H9 (cell line): ENCODE measurements at regions not wholly inside any gene's neighbourhood (a gene's known extent, or its start where the extent isn't known, plus 50 kb on each side); places are given as distances from the start of the nearest gene placed in this dataset.

ENCODE experiments used
- DNase-seq: peaks from one replicate; pipeline ENCODE4 v3.0.0-alpha.2; 2017
- H2AFZ ChIP-seq: one replicate; pipeline ENCODE4 v1.6.1; 2013; ENCODE audit warnings: mild to moderate bottlenecking, low read length, control low read depth, moderate library complexity
- H2AK5ac ChIP-seq: 2 replicates; pipeline ENCODE4 v1.6.1; 2013; ENCODE audit warnings: low read length, control low read depth, mixed read lengths; ENCODE audit not compliant: insufficient read length
- H2BK120ac ChIP-seq: one replicate; pipeline ENCODE4 v1.6.1; 2013; ENCODE audit warnings: low read depth, mild to moderate bottlenecking, low read length, control low read depth, inconsistent platforms; ENCODE audit not compliant: poor library complexity, severe bottlenecking
- H2BK12ac ChIP-seq: 2 replicates; pipeline ENCODE4 v1.6.1; 2013; ENCODE audit warnings: low read length, control low read depth, mixed read lengths, low read depth; ENCODE audit not compliant: insufficient read length
- H2BK15ac ChIP-seq: 2 replicates; pipeline ENCODE4 v1.6.1; 2013; ENCODE audit warnings: low read depth, low read length, control low read depth
- H2BK20ac ChIP-seq: one replicate; pipeline ENCODE4 v1.6.1; 2013; ENCODE audit warnings: low read depth, mild to moderate bottlenecking, low read length, control low read depth, inconsistent platforms; ENCODE audit not compliant: poor library complexity, severe bottlenecking
- H2BK5ac ChIP-seq: 2 replicates; pipeline ENCODE4 v1.6.1; 2013; ENCODE audit warnings: low read length, control low read depth, mixed read lengths; ENCODE audit not compliant: insufficient read length
- H3K14ac ChIP-seq: 2 replicates; pipeline ENCODE4 v1.6.1; 2013; ENCODE audit warnings: low read length, control low read depth; ENCODE audit not compliant: insufficient read depth
- H3K18ac ChIP-seq: 2 replicates; pipeline ENCODE4 v1.6.1; 2013; ENCODE audit warnings: low read depth, mild to moderate bottlenecking, mixed read lengths, low read length, control low read depth; ENCODE audit not compliant: insufficient read length
- H3K23ac ChIP-seq: 2 replicates; pipeline ENCODE4 v1.6.1; 2013; ENCODE audit warnings: low read length, control low read depth, mixed read lengths, low read depth; ENCODE audit not compliant: insufficient read length
- H3K23me2 ChIP-seq: 2 replicates; pipeline ENCODE4 v1.6.1; 2013; ENCODE audit warnings: low read depth, mild to moderate bottlenecking, mixed read lengths, low read length, control low read depth; ENCODE audit not compliant: insufficient read length, poor library complexity, severe bottlenecking
- H3K27ac ChIP-seq: 2 replicates; pipeline ENCODE4 v1.5.1; 2013; ENCODE audit warnings: low read length, control low read depth, mixed read lengths, low read depth; ENCODE audit not compliant: insufficient read length
- H3K27me3 ChIP-seq: 2 replicates; pipeline ENCODE4 v1.6.1; 2013; ENCODE audit warnings: low read length, control low read depth, inconsistent platforms; ENCODE audit not compliant: insufficient read depth
- H3K4ac ChIP-seq: 2 replicates; pipeline ENCODE4 v1.6.1; 2013; ENCODE audit warnings: low read depth, mild to moderate bottlenecking, control low read depth, inconsistent platforms, low read length, moderate library complexity
- H3K4me1 ChIP-seq: 2 replicates; pipeline ENCODE4 v1.6.1; 2013; ENCODE audit warnings: low read length, control low read depth, inconsistent platforms; ENCODE audit not compliant: insufficient read depth
- H3K4me2 ChIP-seq: 2 replicates; pipeline ENCODE4 v1.6.1; 2013; ENCODE audit warnings: low read length, control low read depth, mixed read lengths; ENCODE audit not compliant: insufficient read length, insufficient read depth
- H3K56ac ChIP-seq: 2 replicates; pipeline ENCODE4 v1.6.1; 2013; ENCODE audit warnings: low read depth, mild to moderate bottlenecking, mixed read lengths, low read length, control low read depth; ENCODE audit not compliant: insufficient read length
- H3K79me1 ChIP-seq: 2 replicates; pipeline ENCODE4 v1.6.1; 2013; ENCODE audit warnings: low read depth, mild to moderate bottlenecking, moderate library complexity, low read length, control low read depth, inconsistent platforms; ENCODE audit not compliant: insufficient read depth, poor library complexity, severe bottlenecking
- H3K79me2 ChIP-seq: 2 replicates; pipeline ENCODE4 v1.6.1; 2013; ENCODE audit warnings: low read length, control low read depth, inconsistent platforms; ENCODE audit not compliant: insufficient read depth
- H3K9ac ChIP-seq: 2 replicates; pipeline ENCODE4 v1.6.1; 2013; ENCODE audit warnings: low read length, control low read depth, mixed read lengths; ENCODE audit not compliant: insufficient read length; ENCODE audit errors: extremely low read depth
- H3K9me3 ChIP-seq: one replicate; pipeline ENCODE4 v1.6.1; 2013; ENCODE audit warnings: low read depth, low read length, inconsistent platforms; ENCODE audit not compliant: control insufficient read depth
- H3T11ph ChIP-seq: one replicate; pipeline ENCODE4 v1.6.1; 2013; ENCODE audit warnings: mild to moderate bottlenecking, low read length, control low read depth, inconsistent platforms
- H4K20me1 ChIP-seq: one replicate; pipeline ENCODE4 v1.6.1; 2013; ENCODE audit not compliant: control insufficient read depth, insufficient read length, insufficient read depth
- H4K5ac ChIP-seq: 2 replicates; pipeline ENCODE4 v1.6.1; 2013; ENCODE audit warnings: low read depth, mild to moderate bottlenecking, mixed read lengths, low read length, control low read depth; ENCODE audit not compliant: insufficient read length
- H4K8ac ChIP-seq: replicated peaks from 2 replicates; pipeline ENCODE4 v1.6.1; 2013; ENCODE audit warnings: low read length, control low read depth, mixed read lengths, low read depth; ENCODE audit not compliant: insufficient read length
- H4K91ac ChIP-seq: 2 replicates; pipeline ENCODE4 v1.6.1; 2013; ENCODE audit warnings: low read depth, mild to moderate bottlenecking, moderate library complexity, mixed read lengths, low read length, control low read depth; ENCODE audit not compliant: insufficient read length
- H3K27ac Mint-ChIP-seq, 3 experiments: 2 replicates in 2 of 3; 3 replicates in 1 of 3; pipeline ENCODE4 v1.8.0; 2020 to 2021; ENCODE audit warnings: mixed read lengths in 3 of 3, mild to moderate bottlenecking in 1 of 3, moderate library complexity in 1 of 3
- H3K27me3 Mint-ChIP-seq: 2 replicates; pipeline ENCODE4 v1.8.0; 2021; ENCODE audit warnings: low read depth, mild to moderate bottlenecking, moderate library complexity, mixed read lengths
- H3K36me3 Mint-ChIP-seq, 3 experiments: 2 replicates in 2 of 3; 3 replicates in 1 of 3; pipeline ENCODE4 v1.8.0; 2020 to 2021; ENCODE audit warnings: low read depth in 3 of 3, mixed read lengths in 3 of 3; ENCODE audit not compliant: insufficient read depth in 1 of 3
- H3K4me1 Mint-ChIP-seq, 2 experiments: 2 replicates each; pipeline ENCODE4 v1.8.0; 2020; ENCODE audit warnings: mixed read lengths in 2 of 2
- H3K4me3 Mint-ChIP-seq, 2 experiments: 2 replicates in 1 of 2; 3 replicates in 1 of 2; pipeline ENCODE4 v1.8.0; 2020 to 2021; ENCODE audit warnings: mild to moderate bottlenecking in 2 of 2, mixed read lengths in 2 of 2, moderate library complexity in 1 of 2
- H3K9me3 Mint-ChIP-seq, 2 experiments: 2 replicates in 1 of 2; 3 replicates in 1 of 2; pipeline ENCODE4 v1.8.0; 2020; ENCODE audit warnings: mild to moderate bottlenecking in 2 of 2, mixed read lengths in 2 of 2, moderate library complexity in 1 of 2
- WGBS: extraction: QIAGEN DNeasy Blood & Tissue Kit; methylation state at CpG from one replicate; pipeline ENCODE4 v1.1.7; 2013; ENCODE audit warnings: missing lambda C conversion rate, low lambda C conversion rate, mixed read lengths; ENCODE audit not compliant: insufficient read length; ENCODE audit errors: extremely low coverage; 5-methylcytosine and 5-hydroxymethylcytosine counted together
- TF ChIP-seq, protein P1 (sequence below): fragments of 200-600 bp; sonication (generic); conservative IDR thresholded peaks from 3 replicates; pipeline ENCODE4 v1.8.0; 2021; ENCODE audit warnings: antibody characterized with exemption, mild to moderate bottlenecking

DNA sequence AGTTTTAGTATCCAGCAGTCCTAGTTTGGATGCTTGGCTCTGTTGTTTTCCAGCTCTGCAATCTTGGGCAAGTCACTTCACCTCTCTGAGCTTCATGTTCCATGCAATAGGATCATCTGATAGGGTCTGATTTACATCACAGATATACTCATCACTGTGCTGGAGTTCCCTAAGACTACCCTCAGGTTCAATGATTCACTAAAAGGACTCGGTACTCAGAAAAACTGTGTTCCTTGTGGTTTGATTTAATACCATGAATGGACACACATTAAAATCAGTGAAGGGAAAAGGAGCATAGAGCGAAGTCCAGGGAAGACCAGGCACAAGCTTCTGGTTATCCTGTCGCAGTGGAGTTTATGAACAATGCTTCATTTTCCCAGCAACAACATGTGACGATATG is 119.9 kb upstream of the EFNA5 start:
- no peaks in the 10 kb centered on the region for H3K23me2 ChIP-seq
- no peaks in the 10 kb centered on the region for H3K9me3 ChIP-seq
- peaks cover 0 to 14% (median 0%) of the 10 kb centered on the region in 3 experiments; a peak in 4 of 7 replicates for H3K36me3 Mint-ChIP-seq
- H3K27ac ChIP-seq = no peak overlapping the region
- no peak overlapping the region for H2BK5ac ChIP-seq
- H2AFZ ChIP-seq = no peak overlapping the region
- no peak overlapping the region for H2BK120ac ChIP-seq
- H3K27ac Mint-ChIP-seq = no peak overlapping the region
- no peak overlapping the region for H3T11ph ChIP-seq
- H3K27me3 Mint-ChIP-seq = no peaks in the 10 kb centered on the region
- no peak overlapping the region for H3K14ac ChIP-seq
- no peak overlapping the region for H4K91ac ChIP-seq
- H2BK20ac ChIP-seq = no peak overlapping the region
- no peak overlapping the region for H4K5ac ChIP-seq
- DNase-seq = no peak
- no peaks in the 10 kb centered on the region for H4K20me1 ChIP-seq
- no peak overlapping the region for H3K56ac ChIP-seq
- H4K8ac ChIP-seq = no peak overlapping the region
- H2BK15ac ChIP-seq = no peak overlapping the region
- no peak overlapping the region for H3K18ac ChIP-seq
- H3K9me3 Mint-ChIP-seq = peaks cover 0 to 2% of the 10 kb centered on the region in 2 experiments; a peak in 2 of 5 replicates
- no peaks in the 10 kb centered on the region for H3K79me2 ChIP-seq
- no peak overlapping the region for H3K4me2 ChIP-seq
- H3K23ac ChIP-seq = no peak overlapping the region
- H3K4me1 Mint-ChIP-seq = peaks cover 0 to 4% of the 10 kb centered on the region in 2 experiments; a peak in 1 of 4 replicates
- WGBS = no CpG with 5 or more reads among the region's 4 CpGs
- H3K79me1 ChIP-seq = no peaks in the 10 kb centered on the region
- H3K4ac ChIP-seq = no peak overlapping the region
- no peak overlapping the region for H3K4me3 Mint-ChIP-seq
- H2AK5ac ChIP-seq = no peak overlapping the region
- no peaks in the 10 kb centered on the region for H3K4me1 ChIP-seq
- no peaks in the 10 kb centered on the region for H3K27me3 ChIP-seq
- no peak overlapping the region for H3K9ac ChIP-seq
- TF ChIP-seq, protein P1, sequence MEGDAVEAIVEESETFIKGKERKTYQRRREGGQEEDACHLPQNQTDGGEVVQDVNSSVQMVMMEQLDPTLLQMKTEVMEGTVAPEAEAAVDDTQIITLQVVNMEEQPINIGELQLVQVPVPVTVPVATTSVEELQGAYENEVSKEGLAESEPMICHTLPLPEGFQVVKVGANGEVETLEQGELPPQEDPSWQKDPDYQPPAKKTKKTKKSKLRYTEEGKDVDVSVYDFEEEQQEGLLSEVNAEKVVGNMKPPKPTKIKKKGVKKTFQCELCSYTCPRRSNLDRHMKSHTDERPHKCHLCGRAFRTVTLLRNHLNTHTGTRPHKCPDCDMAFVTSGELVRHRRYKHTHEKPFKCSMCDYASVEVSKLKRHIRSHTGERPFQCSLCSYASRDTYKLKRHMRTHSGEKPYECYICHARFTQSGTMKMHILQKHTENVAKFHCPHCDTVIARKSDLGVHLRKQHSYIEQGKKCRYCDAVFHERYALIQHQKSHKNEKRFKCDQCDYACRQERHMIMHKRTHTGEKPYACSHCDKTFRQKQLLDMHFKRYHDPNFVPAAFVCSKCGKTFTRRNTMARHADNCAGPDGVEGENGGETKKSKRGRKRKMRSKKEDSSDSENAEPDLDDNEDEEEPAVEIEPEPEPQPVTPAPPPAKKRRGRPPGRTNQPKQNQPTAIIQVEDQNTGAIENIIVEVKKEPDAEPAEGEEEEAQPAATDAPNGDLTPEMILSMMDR = no peak
- no peak overlapping the region for H2BK12ac ChIP-seq
